GM12892 (cell line): ENCODE measurements at regions not wholly inside any gene's neighbourhood (a gene's known extent, or its start where the extent isn't known, plus 50 kb on each side); places are given as distances from the start of the nearest gene placed in this dataset.

ENCODE experiments used
- DNase-seq: peaks from one replicate; pipeline ENCODE4 v3.0.0; 2011; ENCODE audit not compliant: insufficient read length
- FAIRE-seq: peaks from 2 replicates; lab custom pipeline; 2011; peaks lifted over from hg19 to GRCh38; lab: Jason Lieb, UNC
- POLR2A ChIP-seq: IDR thresholded peaks from 2 replicates; pipeline ENCODE4 v1.6.1; 2011; ENCODE audit warnings: low read depth, low read length, control low read depth
- POLR2AphosphoS5 ChIP-seq: IDR thresholded peaks from 2 replicates; pipeline ENCODE4 v1.6.1; 2011; ENCODE audit warnings: low read depth, low read length, control low read depth
- TAF1 ChIP-seq: IDR thresholded peaks from 2 replicates; pipeline ENCODE4 v1.6.1; 2011; ENCODE audit warnings: low read depth, mild to moderate bottlenecking, control low read depth, low read length, borderline replicate concordance

GRCh38 chr10:78742730-78743615 lies 325.8 kb upstream of the ZMIZ1 start:
- no peak for TF ChIP-seq TAF1
- TF ChIP-seq POLR2AphosphoS5: no peak
- TF ChIP-seq POLR2A: no peak
- FAIRE-seq (no peak), DNase-seq (no peak)

GRCh38 chr10:78744056-78744455 lies 324.7 kb upstream of the ZMIZ1 start:
- FAIRE-seq: no peak
- TF ChIP-seq TAF1 (no peak), POLR2AphosphoS5 (no peak), POLR2A (no peak)
- DNase-seq: no peak

- DNase-seq (no peak), FAIRE-seq (no peak)
- TF ChIP-seq POLR2A (no peak), TAF1 (no peak), POLR2AphosphoS5 (no peak)
These were observed 324.2 kb upstream of the ZMIZ1 start for GRCh38 chr10:78744491-78745090.

GRCh38 chr10:78745441-78745840 lies 323.3 kb upstream of the ZMIZ1 start:
- no peak for FAIRE-seq
- TF ChIP-seq TAF1 (no peak), POLR2A (no peak), POLR2AphosphoS5 (no peak)
- no peak for DNase-seq

- DNase-seq: no peak
- no peak for FAIRE-seq
- TF ChIP-seq POLR2AphosphoS5 (no peak), TAF1 (no peak), POLR2A (no peak)
These were observed 322.5 kb upstream of the ZMIZ1 start for GRCh38 chr10:78746155-78746763.

- FAIRE-seq: no peak
- no peak for DNase-seq
- TF ChIP-seq POLR2AphosphoS5 (no peak), TAF1 (no peak), POLR2A (no peak)
These were observed 321.1 kb upstream of the ZMIZ1 start for GRCh38 chr10:78747401-78748234.

GRCh38 chr10:78748235-78748533 lies 320.6 kb upstream of the ZMIZ1 start:
- no peak for DNase-seq
- TF ChIP-seq POLR2A: no peak
- TF ChIP-seq TAF1: no peak
- TF ChIP-seq POLR2AphosphoS5: no peak
- no peak for FAIRE-seq

GRCh38 chr10:78749200-78749599 lies 319.6 kb upstream of the ZMIZ1 start:
- DNase-seq (no peak), FAIRE-seq (no peak)
- TF ChIP-seq POLR2A (no peak), POLR2AphosphoS5 (no peak), TAF1 (no peak)

- no peak for FAIRE-seq
- no peak for TF ChIP-seq POLR2A
- TF ChIP-seq POLR2AphosphoS5: no peak
- TF ChIP-seq TAF1: no peak
- no peak for DNase-seq
These were observed 318.9 kb upstream of the ZMIZ1 start for GRCh38 chr10:78749898-78750297.

- TF ChIP-seq TAF1 (no peak), POLR2AphosphoS5 (no peak), POLR2A (no peak)
- FAIRE-seq: no peak
- DNase-seq: no peak
These were observed 318.3 kb upstream of the ZMIZ1 start for GRCh38 chr10:78750418-78750817.

- FAIRE-seq: no peak
- TF ChIP-seq POLR2A (no peak), POLR2AphosphoS5 (no peak), TAF1 (no peak)
- no peak for DNase-seq
These were observed 317.1 kb upstream of the ZMIZ1 start for GRCh38 chr10:78751716-78752115.
